ENCODE measurements at regions not wholly inside any gene's neighbourhood (a gene's known extent, or its start where the extent isn't known, plus 50 kb on each side); places are given as distances from the start of the nearest gene placed in this dataset.

GRCh38 chr21:15493646-15494045 lies 236.1 kb upstream of the USP25 start:
- no peak for DNase-seq (ENCODE audit: low read depth, low spot score)
- Histone ChIP-seq H3K9me3 (ENCODE audit: low read depth, low read length) (no peaks in the 10 kb centered on the region), H3K9ac (ENCODE audit: insufficient read length) (no peak overlapping the region), H3K27ac (no peak overlapping the region), H3K36me3 (ENCODE audit: insufficient read depth, low read length) (no peaks in the 10 kb centered on the region), H3K4me3 (no peak overlapping the region)
- TF ChIP-seq POLR2AphosphoS5 (IDR thresholded peaks at IDR 0.05; ENCODE audit: borderline replicate concordance, low read depth, low read length) (no peak), FOXP2 (optimal IDR thresholded peaks at IDR 0.05; ENCODE audit: control extremely low read depth, extremely low read length, insufficient read depth) (no peak), EZH2 (IDR thresholded peaks at IDR 0.05) (no peak)

DNA sequence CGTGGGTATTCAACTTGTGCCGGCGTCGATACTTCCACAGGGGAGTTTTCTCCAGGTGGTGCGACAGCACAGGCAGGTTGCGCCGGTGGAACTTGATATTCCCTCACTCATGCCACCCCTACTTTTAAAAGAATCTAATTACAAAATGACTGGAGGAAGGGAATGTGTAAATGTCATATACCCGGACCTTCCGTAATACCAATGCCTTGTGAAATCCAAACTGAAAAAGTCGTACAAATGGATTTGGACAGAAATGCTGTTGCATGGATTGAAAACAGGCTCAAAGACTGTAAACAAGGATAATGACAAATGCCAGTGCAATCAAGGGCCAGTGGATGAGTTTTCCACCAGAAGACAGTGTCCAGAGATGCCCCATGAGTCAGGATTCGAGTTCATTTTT lies 235.3 kb upstream of the USP25 start:
- Histone ChIP-seq H3K27ac (no peak overlapping the region), H3K4me3 (no peak overlapping the region), H3K36me3 (ENCODE audit: insufficient read depth, low read length) (no peaks in the 10 kb centered on the region), H3K9me3 (ENCODE audit: low read depth, low read length) (no peaks in the 10 kb centered on the region), H3K9ac (ENCODE audit: insufficient read length) (no peak overlapping the region)
- TF ChIP-seq POLR2AphosphoS5 (IDR thresholded peaks at IDR 0.05; ENCODE audit: borderline replicate concordance, low read depth, low read length) (no peak), EZH2 (IDR thresholded peaks at IDR 0.05) (no peak), FOXP2 (optimal IDR thresholded peaks at IDR 0.05; ENCODE audit: control extremely low read depth, extremely low read length, insufficient read depth) (no peak)
- DNase-seq (ENCODE audit: low read depth, low spot score) = no peak

GRCh38 chr21:15495965-15496364 lies 233.8 kb upstream of the USP25 start:
- no peaks in the 10 kb centered on the region for H3K9me3 ChIP-seq (ENCODE audit: low read depth, low read length)
- H3K9ac ChIP-seq (ENCODE audit: insufficient read length) = no peak overlapping the region
- no peak overlapping the region for H3K4me3 ChIP-seq
- H3K27ac ChIP-seq = no peak overlapping the region
- DNase-seq (ENCODE audit: low read depth, low spot score) = no peak
- TF ChIP-seq FOXP2 (optimal IDR thresholded peaks at IDR 0.05; ENCODE audit: control extremely low read depth, extremely low read length, insufficient read depth) = no peak
- no peak for TF ChIP-seq POLR2AphosphoS5 (IDR thresholded peaks at IDR 0.05; ENCODE audit: borderline replicate concordance, low read depth, low read length)
- no peak for TF ChIP-seq EZH2 (IDR thresholded peaks at IDR 0.05)
- no peaks in the 10 kb centered on the region for H3K36me3 ChIP-seq (ENCODE audit: insufficient read depth, low read length)

GRCh38 chr21:15496911-15497310 lies 232.9 kb upstream of the USP25 start:
- H3K9ac ChIP-seq (ENCODE audit: insufficient read length) = no peak overlapping the region
- no peak for DNase-seq (ENCODE audit: low read depth, low spot score)
- H3K27ac ChIP-seq = no peak overlapping the region
- no peak overlapping the region for H3K4me3 ChIP-seq
- TF ChIP-seq POLR2AphosphoS5 (IDR thresholded peaks at IDR 0.05; ENCODE audit: borderline replicate concordance, low read depth, low read length) (no peak), EZH2 (IDR thresholded peaks at IDR 0.05) (no peak), FOXP2 (optimal IDR thresholded peaks at IDR 0.05; ENCODE audit: control extremely low read depth, extremely low read length, insufficient read depth) (no peak)
- no peaks in the 10 kb centered on the region for H3K36me3 ChIP-seq (ENCODE audit: insufficient read depth, low read length)
- H3K9me3 ChIP-seq (ENCODE audit: low read depth, low read length) = no peaks in the 10 kb centered on the region

DNA sequence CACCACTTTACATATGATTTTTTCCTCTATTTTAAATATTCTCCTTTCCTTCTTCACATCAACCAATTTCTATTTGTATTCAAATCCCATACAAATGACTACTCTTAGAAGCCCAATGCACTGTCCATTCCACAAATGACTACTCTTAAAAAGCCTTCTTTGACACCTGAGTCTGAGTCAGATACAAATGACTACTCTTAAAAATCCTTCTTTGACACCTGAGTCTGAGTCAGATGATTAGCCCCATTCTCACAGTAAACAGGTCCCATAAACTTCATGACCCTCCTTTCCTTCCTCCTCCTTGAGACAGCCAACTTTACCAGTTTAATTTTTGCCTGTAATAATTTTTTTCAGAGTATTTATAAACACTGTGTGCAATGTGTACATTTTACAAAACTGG lies 231.3 kb upstream of the USP25 start:
- Histone ChIP-seq H3K36me3 (ENCODE audit: insufficient read depth, low read length) (no peaks in the 10 kb centered on the region), H3K27ac (no peak overlapping the region), H3K9ac (ENCODE audit: insufficient read length) (no peak overlapping the region), H3K4me3 (no peak overlapping the region), H3K9me3 (ENCODE audit: low read depth, low read length) (no peaks in the 10 kb centered on the region)
- no peak for TF ChIP-seq EZH2 (IDR thresholded peaks at IDR 0.05)
- TF ChIP-seq POLR2AphosphoS5 (IDR thresholded peaks at IDR 0.05; ENCODE audit: borderline replicate concordance, low read depth, low read length) = no peak
- TF ChIP-seq FOXP2 (optimal IDR thresholded peaks at IDR 0.05; ENCODE audit: control extremely low read depth, extremely low read length, insufficient read depth) = no peak
- DNase-seq (ENCODE audit: low read depth, low spot score) = no peak

- no peaks in the 10 kb centered on the region for H3K36me3 ChIP-seq (ENCODE audit: insufficient read depth, low read length)
- H3K9me3 ChIP-seq (ENCODE audit: low read depth, low read length) = no peaks in the 10 kb centered on the region
- H3K4me3 ChIP-seq = no peak overlapping the region
- no peak overlapping the region for H3K9ac ChIP-seq (ENCODE audit: insufficient read length)
- no peak overlapping the region for H3K27ac ChIP-seq
- TF ChIP-seq POLR2AphosphoS5 (IDR thresholded peaks at IDR 0.05; ENCODE audit: borderline replicate concordance, low read depth, low read length) (no peak), EZH2 (IDR thresholded peaks at IDR 0.05) (no peak), FOXP2 (optimal IDR thresholded peaks at IDR 0.05; ENCODE audit: control extremely low read depth, extremely low read length, insufficient read depth) (no peak)
- no peak for DNase-seq (ENCODE audit: low read depth, low spot score)
Measured at GRCh38 chr21:15506086-15506485, 223.7 kb upstream of the USP25 start.

DNA sequence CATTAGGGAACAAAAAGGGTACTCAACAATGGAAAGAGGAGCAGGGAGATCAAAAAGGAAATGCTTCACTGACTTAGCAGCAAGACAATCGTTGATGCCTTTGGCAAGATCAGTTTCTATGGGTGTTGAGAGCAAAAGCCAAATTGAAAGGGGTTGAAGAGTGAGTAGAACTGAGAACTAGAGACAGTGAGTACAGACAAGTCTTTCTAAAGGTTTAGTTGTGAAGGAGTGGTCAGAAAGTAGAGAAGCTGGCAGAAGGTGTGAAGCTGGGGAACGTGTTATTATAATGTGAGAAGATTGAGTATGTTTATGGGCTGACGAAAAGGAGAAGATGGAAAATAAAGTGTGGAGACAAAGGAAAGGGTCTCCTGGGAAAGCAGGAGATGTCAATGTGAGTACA lies 221.2 kb upstream of the USP25 start:
- H3K9me3 ChIP-seq (ENCODE audit: low read depth, low read length) = no peaks in the 10 kb centered on the region
- H3K9ac ChIP-seq (ENCODE audit: insufficient read length) = no peak overlapping the region
- H3K27ac ChIP-seq = no peak overlapping the region
- no peaks in the 10 kb centered on the region for H3K36me3 ChIP-seq (ENCODE audit: insufficient read depth, low read length)
- DNase-seq (ENCODE audit: low read depth, low spot score) = no peak
- TF ChIP-seq EZH2 (IDR thresholded peaks at IDR 0.05) (no peak), FOXP2 (optimal IDR thresholded peaks at IDR 0.05; ENCODE audit: control extremely low read depth, extremely low read length, insufficient read depth) (no peak), POLR2AphosphoS5 (IDR thresholded peaks at IDR 0.05; ENCODE audit: borderline replicate concordance, low read depth, low read length) (no peak)
- H3K4me3 ChIP-seq = no peak overlapping the region

DNA sequence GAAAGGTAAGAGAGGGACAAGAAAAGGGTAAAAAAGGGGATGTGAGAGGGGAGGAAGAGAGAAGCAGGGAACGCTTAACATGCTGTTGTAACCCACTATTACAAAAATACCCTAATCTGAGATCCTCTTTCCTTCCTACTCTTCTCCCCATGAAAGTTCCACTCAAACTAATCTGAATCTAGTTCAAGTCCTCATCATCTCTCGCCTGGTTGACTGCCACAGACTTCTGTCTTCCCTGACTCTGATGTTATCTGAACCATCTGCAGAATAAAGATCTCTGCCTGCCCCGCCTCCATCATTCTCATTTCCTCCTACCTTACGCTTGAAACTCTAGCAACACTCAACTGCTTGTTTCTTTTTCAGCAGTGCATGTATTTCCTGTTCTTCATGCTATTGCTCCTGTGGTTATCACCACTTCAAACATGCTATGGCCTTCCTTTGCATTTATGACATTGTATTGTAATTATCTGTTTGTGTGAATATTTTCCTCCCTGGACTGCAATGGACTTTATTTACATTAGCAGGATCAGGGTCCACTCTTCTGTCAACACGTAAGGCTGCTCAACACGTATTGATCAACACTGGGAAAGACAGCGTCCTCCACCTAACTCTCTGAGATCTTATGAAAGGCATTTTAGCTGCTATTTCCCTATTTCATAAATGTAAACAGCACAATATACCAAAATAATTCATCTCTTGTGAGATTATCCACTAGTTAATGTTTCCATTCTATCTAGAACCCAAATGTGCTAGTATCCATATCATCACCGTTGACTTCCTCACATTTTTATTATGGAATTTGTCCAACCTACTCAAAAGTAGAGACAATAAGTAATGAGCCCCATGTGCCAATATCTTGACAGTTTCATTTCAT lies 215.5 kb upstream of the USP25 start:
- H3K9ac ChIP-seq (ENCODE audit: insufficient read length) = no peak overlapping the region
- no peak overlapping the region for H3K27ac ChIP-seq
- H3K36me3 ChIP-seq (ENCODE audit: insufficient read depth, low read length) = no peaks in the 10 kb centered on the region
- H3K9me3 ChIP-seq (ENCODE audit: low read depth, low read length) = no peaks in the 10 kb centered on the region
- no peak overlapping the region for H3K4me3 ChIP-seq
- TF ChIP-seq FOXP2 (optimal IDR thresholded peaks at IDR 0.05; ENCODE audit: control extremely low read depth, extremely low read length, insufficient read depth) = no peak
- TF ChIP-seq POLR2AphosphoS5 (IDR thresholded peaks at IDR 0.05; ENCODE audit: borderline replicate concordance, low read depth, low read length) = no peak
- TF ChIP-seq EZH2 (IDR thresholded peaks at IDR 0.05) = no peak
- no peak for DNase-seq (ENCODE audit: low read depth, low spot score)

All from SK-N-MC (cell line).